PC-9 (cell line): ENCODE measurements at regions not wholly inside any gene's neighbourhood (a gene's known extent, or its start where the extent isn't known, plus 50 kb on each side); places are given as distances from the start of the nearest gene placed in this dataset.

Experiments used
- BruUV-seq: library from RNA; stranded (reverse); fragments of 400-500 nt; replicated peaks from 2 replicates; lab custom pipeline; 2021; lab: Mats Ljungman, UMichigan
- CTCF ChIA-PET: fragments of 300-600 bp; sonication (Branson Sonifier 250); formaldehyde crosslinking; loops from one replicate; lab custom pipeline; 2022; ENCODE audit warnings: antibody characterized with exemption; lab: Charles Lee
- POLR2A ChIA-PET: fragments of 300-600 bp; sonication (Branson Sonifier 250); formaldehyde crosslinking; loops from one replicate; lab custom pipeline; 2022; ENCODE audit warnings: antibody characterized with exemption; ENCODE audit not compliant: unreplicated experiment; lab: Charles Lee
- DNase-seq, 2 experiments: peaks; one replicate each; pipeline versions ENCODE4 v3.0.0 to v3.0.0-alpha.2; 2015 to 2022; ENCODE audit warnings: mixed read lengths in 1 of 2
- H2AFZ ChIP-seq: fragments of 200-600 bp; sonication (generic); 2 replicates; pipeline ENCODE4 v1.8.1; 2017; ENCODE audit warnings: antibody characterized with exemption
- H3F3A ChIP-seq: fragments of 200-600 bp; sonication (generic); 2 replicates; pipeline ENCODE4 v1.8.1; 2017; ENCODE audit warnings: antibody characterized with exemption, mild to moderate bottlenecking, low read depth; ENCODE audit not compliant: insufficient read depth
- H3K27ac ChIP-seq: fragments of 200-600 bp; sonication (generic); 2 replicates; pipeline ENCODE4 v1.6.1; 2016; ENCODE audit warnings: mixed run types
- H3K27me3 ChIP-seq: fragments of 200-600 bp; sonication (generic); 2 replicates; pipeline ENCODE4 v1.6.1; 2016; ENCODE audit warnings: low read depth, mixed run types; ENCODE audit not compliant: insufficient read depth
- H3K36me3 ChIP-seq: fragments of 200-600 bp; sonication (generic); 2 replicates; pipeline ENCODE4 v1.6.1; 2016; ENCODE audit warnings: low read depth, mixed run types
- H3K4me1 ChIP-seq: fragments of 200-600 bp; sonication (generic); replicated peaks from 2 replicates; pipeline ENCODE4 v1.6.1; 2016; ENCODE audit warnings: mixed run types; ENCODE audit not compliant: insufficient read depth
- H3K4me2 ChIP-seq: fragments of 200-600 bp; sonication (generic); 2 replicates; pipeline ENCODE4 v1.6.1; 2017; ENCODE audit warnings: mixed run types
- H3K4me3 ChIP-seq: fragments of 200-600 bp; sonication (generic); 2 replicates; pipeline ENCODE4 v1.6.1; 2016; ENCODE audit warnings: mixed run types
- H3K79me2 ChIP-seq: fragments of 200-600 bp; sonication (generic); 2 replicates; pipeline ENCODE4 v1.6.1; 2017; ENCODE audit warnings: low read depth, mixed run types
- H3K9me2 ChIP-seq: fragments of 200-600 bp; sonication (generic); 2 replicates; pipeline ENCODE4 v1.8.1; 2017; ENCODE audit warnings: mild to moderate bottlenecking; ENCODE audit not compliant: insufficient read depth
- H3K9me3 ChIP-seq: fragments of 200-600 bp; sonication (generic); 2 replicates; pipeline ENCODE4 v1.8.1; 2016; ENCODE audit warnings: low read depth; ENCODE audit not compliant: insufficient read depth
- H4K20me1 ChIP-seq: fragments of 200-600 bp; sonication (generic); 2 replicates; pipeline ENCODE4 v1.8.1; 2017; ENCODE audit not compliant: insufficient read depth
- EZH2 ChIP-seq: fragments of 200-600 bp; sonication (generic); IDR thresholded peaks from 2 replicates; pipeline ENCODE4 v1.8.0; 2017; ENCODE audit warnings: antibody characterized with exemption, low read depth
- intact Hi-C: fragments of 100-400 bp; cut with micrococcal nuclease; formaldehyde crosslinking; loops from one replicate; pipeline ENCODE4 v1.10.0; 2022; ENCODE audit not compliant: unreplicated experiment
- TF ChIP-seq, protein P1 (sequence below): fragments of 200-600 bp; sonication (generic); conservative IDR thresholded peaks from 2 replicates; pipeline ENCODE4 v1.6.1; 2017; ENCODE audit warnings: mixed run types, antibody characterized with exemption, mild to moderate bottlenecking, moderate library complexity

DNA sequence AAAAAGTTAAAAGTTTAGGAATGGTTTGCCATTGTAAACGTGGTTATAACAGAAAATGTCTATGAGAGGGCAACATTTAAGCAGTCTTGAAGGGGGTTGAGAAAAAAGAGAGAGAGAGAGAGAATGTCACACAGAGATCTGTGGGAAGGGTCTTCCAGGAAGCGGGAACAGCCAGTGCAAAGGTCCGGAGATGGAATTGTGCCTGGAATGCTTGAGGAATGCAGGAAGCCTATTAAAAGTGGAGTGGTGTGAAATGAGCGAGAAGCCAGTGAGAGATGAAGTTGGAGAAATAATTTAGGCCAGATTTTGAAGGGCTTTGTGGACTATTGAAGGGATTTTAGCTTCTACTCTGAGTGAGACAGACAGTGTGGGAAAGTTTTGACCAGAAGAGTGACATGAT, 406.8 kb upstream of the TBX3 start:
- no peaks in the 10 kb centered on the region for H4K20me1 ChIP-seq
- H3K4me3 ChIP-seq = no peak overlapping the region
- H3K9me2 ChIP-seq = no peaks in the 10 kb centered on the region
- H3K27me3 ChIP-seq = peaks cover 21% of the 10 kb centered on the region; the same call in 1 of the 2 replicates
- no peak overlapping the region for H3K4me2 ChIP-seq
- no peak for DNase-seq
- no peak for TF ChIP-seq EZH2
- TF ChIP-seq, protein P1, sequence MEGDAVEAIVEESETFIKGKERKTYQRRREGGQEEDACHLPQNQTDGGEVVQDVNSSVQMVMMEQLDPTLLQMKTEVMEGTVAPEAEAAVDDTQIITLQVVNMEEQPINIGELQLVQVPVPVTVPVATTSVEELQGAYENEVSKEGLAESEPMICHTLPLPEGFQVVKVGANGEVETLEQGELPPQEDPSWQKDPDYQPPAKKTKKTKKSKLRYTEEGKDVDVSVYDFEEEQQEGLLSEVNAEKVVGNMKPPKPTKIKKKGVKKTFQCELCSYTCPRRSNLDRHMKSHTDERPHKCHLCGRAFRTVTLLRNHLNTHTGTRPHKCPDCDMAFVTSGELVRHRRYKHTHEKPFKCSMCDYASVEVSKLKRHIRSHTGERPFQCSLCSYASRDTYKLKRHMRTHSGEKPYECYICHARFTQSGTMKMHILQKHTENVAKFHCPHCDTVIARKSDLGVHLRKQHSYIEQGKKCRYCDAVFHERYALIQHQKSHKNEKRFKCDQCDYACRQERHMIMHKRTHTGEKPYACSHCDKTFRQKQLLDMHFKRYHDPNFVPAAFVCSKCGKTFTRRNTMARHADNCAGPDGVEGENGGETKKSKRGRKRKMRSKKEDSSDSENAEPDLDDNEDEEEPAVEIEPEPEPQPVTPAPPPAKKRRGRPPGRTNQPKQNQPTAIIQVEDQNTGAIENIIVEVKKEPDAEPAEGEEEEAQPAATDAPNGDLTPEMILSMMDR = no peak
- H3K4me1 ChIP-seq = no peaks in the 10 kb centered on the region
- no peak overlapping the region for H2AFZ ChIP-seq
- no TSS peak for BruUV-seq
- no peaks in the 10 kb centered on the region for H3K36me3 ChIP-seq
- ChIA-PET CTCF (no interaction called here), POLR2A (no interaction called here)
- H3F3A ChIP-seq = no peaks in the 10 kb centered on the region
- H3K79me2 ChIP-seq = no peaks in the 10 kb centered on the region
- intact Hi-C loops = no loop called here
- H3K27ac ChIP-seq = no peak overlapping the region
- H3K9me3 ChIP-seq = no peaks in the 10 kb centered on the region

DNA sequence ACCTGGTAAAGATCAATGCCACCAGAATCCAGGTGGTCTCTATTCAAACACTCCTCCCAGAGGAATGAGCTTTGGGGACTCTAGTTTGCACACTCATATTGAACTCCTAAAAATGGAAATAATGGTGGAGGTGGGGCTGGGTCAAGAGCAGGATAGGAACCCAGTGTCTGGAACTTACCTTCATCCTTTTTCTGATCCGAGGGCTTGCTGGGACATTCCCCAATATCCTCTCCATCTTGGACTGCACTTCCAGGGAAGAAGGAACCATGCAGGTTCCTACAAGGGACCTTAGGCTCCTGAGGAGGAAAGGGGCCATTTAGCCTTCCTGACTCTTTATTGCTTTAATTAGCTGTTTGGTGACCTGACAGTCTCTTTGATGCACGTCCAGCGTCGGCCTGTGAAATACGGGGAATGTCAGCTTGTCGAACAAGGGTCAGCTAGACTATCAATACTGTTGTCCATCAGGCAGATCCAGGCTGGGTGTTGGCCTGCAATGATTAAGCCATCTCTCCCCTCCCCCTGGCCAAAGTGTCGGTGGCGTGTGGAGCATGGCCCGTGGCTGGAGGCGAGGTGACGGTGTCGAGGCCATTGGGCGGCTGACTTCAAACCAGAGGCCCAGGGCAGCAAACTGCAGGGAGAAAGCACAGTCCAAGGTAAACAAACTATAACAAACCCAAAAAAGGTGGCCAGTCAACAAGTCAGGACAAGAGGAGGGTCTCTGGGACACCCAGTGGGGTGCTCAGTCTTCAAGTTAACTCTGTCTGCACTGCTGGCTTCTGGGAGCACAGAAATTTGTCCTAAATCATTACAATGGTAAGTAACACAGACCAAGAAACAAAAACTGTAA, 405.2 kb upstream of the TBX3 start:
- Histone ChIP-seq H3K36me3 (no peaks in the 10 kb centered on the region), H3K9me3 (no peaks in the 10 kb centered on the region), H3K9me2 (no peaks in the 10 kb centered on the region), H2AFZ (no peak overlapping the region), H3K4me3 (no peak overlapping the region), H3K27me3 (peaks cover 14% of the 10 kb centered on the region; the same call in 1 of the 2 replicates), H3K27ac (no peak overlapping the region), H3K4me1 (no peaks in the 10 kb centered on the region), H4K20me1 (no peaks in the 10 kb centered on the region), H3K4me2 (no peak overlapping the region), H3K79me2 (no peaks in the 10 kb centered on the region), H3F3A (no peaks in the 10 kb centered on the region)
- ChIA-PET POLR2A (no interaction called here), CTCF (no interaction called here)
- BruUV-seq = no TSS peak
- DNase-seq = no peak
- TF ChIP-seq EZH2 = no peak
- TF ChIP-seq, protein P1 = no peak
- intact Hi-C loops = no loop called here

DNA sequence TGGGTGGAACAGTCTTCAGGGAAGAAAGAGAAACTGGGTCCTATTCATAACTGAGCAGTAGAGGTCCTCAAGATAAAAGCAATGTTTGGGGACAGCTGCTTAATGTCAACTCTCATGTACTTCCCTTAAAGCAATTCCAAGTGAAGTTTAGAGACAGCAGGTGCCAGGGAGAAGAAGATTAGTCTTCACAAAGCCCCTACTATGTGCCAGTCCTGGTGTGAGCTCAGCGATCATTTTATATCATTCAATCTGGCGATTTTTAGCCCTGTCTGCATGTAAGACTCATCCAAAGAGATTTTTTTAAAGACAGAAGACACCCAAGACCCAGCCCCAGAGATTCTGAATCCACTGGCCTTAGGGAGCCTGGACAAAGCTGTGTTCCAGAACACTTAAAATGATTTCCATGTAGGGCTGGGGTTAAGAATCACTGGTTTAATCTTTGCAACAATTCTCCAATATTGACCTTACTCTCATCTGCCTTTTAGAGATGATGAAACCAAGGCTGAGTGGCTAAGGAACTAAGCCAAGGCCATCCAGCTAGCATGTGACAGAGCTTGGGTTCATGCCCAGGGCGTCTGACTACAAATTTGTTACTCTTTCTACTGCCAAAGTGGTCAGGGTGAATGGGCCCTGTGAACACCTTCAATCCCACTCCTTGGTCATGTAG, 404.5 kb upstream of the TBX3 start:
- POLR2A ChIA-PET = no interaction called here
- Histone ChIP-seq H3F3A (no peaks in the 10 kb centered on the region), H4K20me1 (no peaks in the 10 kb centered on the region), H3K4me1 (no peaks in the 10 kb centered on the region), H3K4me3 (no peak overlapping the region), H3K9me3 (no peaks in the 10 kb centered on the region), H3K79me2 (no peaks in the 10 kb centered on the region), H3K9me2 (no peaks in the 10 kb centered on the region), H3K4me2 (no peak overlapping the region), H3K27me3 (peaks cover 20% of the 10 kb centered on the region; the same call in 1 of the 2 replicates), H3K36me3 (no peaks in the 10 kb centered on the region), H3K27ac (no peak overlapping the region), H2AFZ (no peak overlapping the region)
- DNase-seq = no peak
- BruUV-seq = no TSS peak
- intact Hi-C loops = no loop called here
- CTCF ChIA-PET = no interaction called here
- no peak for TF ChIP-seq EZH2
- TF ChIP-seq, protein P1 = no peak
